Activated CD4-positive, alpha-beta memory T cell treated with anti-CD3 and anti-CD28 coated beads, Interleukin-2, amount 10 ng/mL, durations not matched to agents 7 days and 5 days (primary cell): ENCODE measurements at regions not wholly inside any gene's neighbourhood (a gene's known extent, or its start where the extent isn't known, plus 50 kb on each side); places are given as distances from the start of the nearest gene placed in this dataset.
A peak's percentile ranks its signal among the peaks of the same experiment; 100 is the strongest.

ENCODE experiments used
- CTCF ChIA-PET: fragments of 350-600 bp; sonication (Branson Sonifier 250); formaldehyde crosslinking; loops from one replicate; lab custom pipeline; 2021; ENCODE audit warnings: antibody characterized with exemption, inconsistent platforms; lab: Charles Lee
- POLR2A ChIA-PET: fragments of 350-600 bp; sonication (Branson Sonifier 250); formaldehyde crosslinking; loops from one replicate; lab custom pipeline; 2021; ENCODE audit warnings: antibody characterized with exemption; lab: Charles Lee
- DNase-seq: peaks from one replicate; pipeline ENCODE4 v3.0.0-alpha.2; 2020
- H3K27ac Mint-ChIP-seq: one replicate; pipeline ENCODE4 v1.8.0; 2021; ENCODE audit warnings: mild to moderate bottlenecking, mixed read lengths
- H3K27me3 Mint-ChIP-seq: one replicate; pipeline ENCODE4 v1.8.0; 2021; ENCODE audit warnings: mixed read lengths
- H3K36me3 Mint-ChIP-seq: one replicate; pipeline ENCODE4 v1.8.0; 2021; ENCODE audit warnings: low read depth, mixed read lengths
- H3K4me1 Mint-ChIP-seq: one replicate; pipeline ENCODE4 v1.8.0; 2021; ENCODE audit warnings: mixed read lengths
- H3K4me3 Mint-ChIP-seq: one replicate; pipeline ENCODE4 v1.8.0; 2021; ENCODE audit warnings: mild to moderate bottlenecking, mixed read lengths
- H3K9me3 Mint-ChIP-seq: one replicate; pipeline ENCODE4 v1.8.0; 2021; ENCODE audit warnings: mixed read lengths

GRCh38 chr6:6781873-6782227, 193.3 kb downstream of the LY86 start:
- DNase-seq: no peak
- Mint-ChIP-seq H3K4me3 (no peak overlapping the region), H3K27me3 (peaks cover 32% of the 10 kb centered on the region), H3K9me3 (no peaks in the 10 kb centered on the region), H3K4me1 (peaks cover under 1% of the 10 kb centered on the region), H3K36me3 (no peaks in the 10 kb centered on the region), H3K27ac (no peak overlapping the region)
- ChIA-PET CTCF (no interaction called here), POLR2A (no interaction called here)

DNA sequence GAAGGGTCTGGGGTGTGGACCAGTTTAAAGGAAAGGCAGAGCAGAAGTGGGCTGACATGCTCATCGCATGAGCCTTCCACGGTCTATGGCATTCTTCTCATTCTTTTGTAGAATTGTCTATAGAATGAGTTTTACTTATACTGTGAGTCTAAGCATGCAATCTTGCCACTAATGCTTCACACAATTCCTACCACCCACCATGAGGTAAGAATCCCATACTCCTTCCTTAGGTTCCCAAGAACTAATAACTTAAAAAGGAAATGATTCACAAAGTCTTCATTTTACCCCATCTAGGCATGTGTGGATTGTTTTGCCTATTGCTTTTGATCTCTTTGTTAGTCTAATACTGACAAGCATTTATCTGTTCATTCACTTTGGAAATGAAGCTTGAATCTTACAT, 195.2 kb downstream of the LY86 start:
- H3K4me3 Mint-ChIP-seq: no peak overlapping the region
- peaks cover 24% of the 10 kb centered on the region for H3K27me3 Mint-ChIP-seq
- no peaks in the 10 kb centered on the region for H3K36me3 Mint-ChIP-seq
- no peaks in the 10 kb centered on the region for H3K9me3 Mint-ChIP-seq
- POLR2A ChIA-PET: no interaction called here
- H3K27ac Mint-ChIP-seq: no peak overlapping the region
- CTCF ChIA-PET: no interaction called here
- DNase-seq: no peak
- peaks cover 6% of the 10 kb centered on the region for H3K4me1 Mint-ChIP-seq

- no peak for DNase-seq
- H3K9me3 Mint-ChIP-seq: no peaks in the 10 kb centered on the region
- ChIA-PET POLR2A (no interaction called here), CTCF (no interaction called here)
- peaks cover 19% of the 10 kb centered on the region for H3K27me3 Mint-ChIP-seq
- no peaks in the 10 kb centered on the region for H3K36me3 Mint-ChIP-seq
- no peak overlapping the region for H3K4me3 Mint-ChIP-seq
- no peak overlapping the region for H3K27ac Mint-ChIP-seq
- H3K4me1 Mint-ChIP-seq: peaks cover 6% of the 10 kb centered on the region
Observed at GRCh38 chr6:6784514-6785162, 196.1 kb downstream of the LY86 start.

DNA sequence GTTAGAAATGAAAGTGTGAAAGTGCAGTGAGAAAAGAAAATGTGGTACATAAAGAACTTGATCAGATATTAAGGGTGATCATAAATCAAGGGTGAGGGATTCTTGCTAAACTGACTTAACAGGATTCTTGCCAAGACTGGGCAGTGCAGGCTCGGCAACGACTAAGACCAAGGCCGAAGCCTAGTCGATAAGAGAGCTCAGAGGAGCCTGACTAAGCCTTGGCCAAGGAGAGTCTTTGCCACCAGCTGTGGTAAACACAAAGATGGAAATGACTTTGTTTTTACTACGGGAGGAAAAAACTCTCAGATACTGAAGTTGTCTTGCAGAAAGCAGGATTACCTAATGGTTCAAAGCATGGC, 196.6 kb downstream of the LY86 start:
- Mint-ChIP-seq H3K27ac (no peak overlapping the region), H3K36me3 (no peaks in the 10 kb centered on the region), H3K9me3 (no peaks in the 10 kb centered on the region), H3K4me1 (peaks cover 7% of the 10 kb centered on the region), H3K4me3 (no peak overlapping the region), H3K27me3 (peaks cover 14% of the 10 kb centered on the region)
- POLR2A ChIA-PET: no interaction called here
- CTCF ChIA-PET: no interaction called here
- no peak for DNase-seq

GRCh38 chr6:6788394-6789032, 200.0 kb downstream of the LY86 start:
- no peaks in the 10 kb centered on the region for H3K9me3 Mint-ChIP-seq
- no peak overlapping the region for H3K4me3 Mint-ChIP-seq
- no peaks in the 10 kb centered on the region for H3K36me3 Mint-ChIP-seq
- ChIA-PET POLR2A (no interaction called here), CTCF (interaction anchor here (0.8 to 1.8 kb wide), 7 partner anchors 9 to 463 kb away, joined by 3 to 7 read pairs (median 4); no protein-coding TSS in a partner anchor)
- no peak overlapping the region for H3K27ac Mint-ChIP-seq
- H3K4me1 Mint-ChIP-seq: peaks cover 27% of the 10 kb centered on the region
- peaks cover 3% of the 10 kb centered on the region for H3K27me3 Mint-ChIP-seq
- DNase-seq: peak; percentile 34

DNA sequence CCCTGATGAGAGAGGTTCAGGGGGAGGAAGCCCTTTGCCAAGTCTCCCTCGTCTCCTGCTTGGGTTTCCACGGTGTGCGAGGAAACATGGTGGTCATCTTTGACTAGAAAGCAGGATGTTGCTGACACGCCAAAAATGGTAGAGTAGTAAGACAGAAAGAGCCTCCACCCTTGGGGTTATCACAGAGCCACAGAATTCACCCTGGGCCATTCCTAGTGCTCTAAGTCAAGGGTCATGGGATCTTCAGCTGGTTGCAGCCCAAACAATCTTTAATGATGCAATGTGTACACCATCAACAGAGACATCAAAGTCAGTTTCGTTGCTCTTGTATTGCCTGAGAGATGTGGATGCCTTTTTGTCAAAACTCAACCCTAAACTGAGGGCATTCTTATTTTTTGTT, 201.9 kb downstream of the LY86 start:
- Mint-ChIP-seq H3K9me3 (no peaks in the 10 kb centered on the region), H3K4me1 (peaks cover 41% of the 10 kb centered on the region), H3K27ac (no peak overlapping the region), H3K36me3 (no peaks in the 10 kb centered on the region), H3K4me3 (no peak overlapping the region), H3K27me3 (peaks cover 3% of the 10 kb centered on the region)
- no peak for DNase-seq
- POLR2A ChIA-PET: no interaction called here
- CTCF ChIA-PET: no interaction called here

GRCh38 chr6:6790891-6791290, 202.4 kb downstream of the LY86 start:
- POLR2A ChIA-PET: no interaction called here
- DNase-seq: no peak
- Mint-ChIP-seq H3K36me3 (no peaks in the 10 kb centered on the region), H3K9me3 (no peaks in the 10 kb centered on the region), H3K27ac (no peak overlapping the region), H3K4me1 (peaks cover 46% of the 10 kb centered on the region), H3K4me3 (no peak overlapping the region), H3K27me3 (peaks cover 2% of the 10 kb centered on the region)
- CTCF ChIA-PET: no interaction called here

DNA sequence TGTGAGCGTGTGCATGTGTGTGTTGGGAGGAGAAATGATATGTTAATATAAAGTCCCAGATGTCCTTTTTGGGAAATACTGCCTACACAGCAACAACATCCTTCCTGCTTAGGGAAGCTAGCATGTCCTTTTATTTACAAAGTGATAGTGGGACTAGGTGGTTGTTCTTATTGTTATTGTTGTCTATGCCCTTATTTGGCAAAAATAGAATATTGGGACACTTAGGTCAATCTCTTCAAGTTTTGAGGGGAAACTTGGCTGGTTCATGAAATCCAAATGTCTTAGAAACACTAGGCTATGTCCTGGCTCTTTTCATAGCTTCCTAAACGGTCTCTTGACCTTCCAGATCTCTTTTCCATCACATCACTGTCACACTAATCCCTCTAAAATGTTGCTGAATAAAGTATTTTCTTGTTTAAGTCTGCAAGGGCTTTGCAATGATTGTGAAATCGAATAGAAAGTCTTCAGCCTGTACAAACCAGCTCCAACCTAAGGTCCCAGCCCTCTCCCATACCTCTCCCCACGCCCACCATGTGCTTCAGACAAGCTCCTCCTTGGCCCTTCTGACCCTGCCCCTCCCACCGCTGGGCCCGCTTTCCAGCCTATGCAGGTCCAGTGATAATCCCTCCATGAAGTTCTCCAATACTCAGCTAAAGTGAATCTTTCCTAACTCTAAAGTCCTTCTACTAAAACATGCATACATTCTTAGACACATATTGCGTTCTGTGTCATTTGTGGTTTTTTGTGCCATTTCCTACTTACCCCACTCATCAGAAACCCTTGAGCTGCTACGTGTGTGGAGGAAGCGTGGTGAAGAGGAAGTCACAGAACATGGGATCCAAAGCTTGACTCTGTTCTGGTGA, 205.1 kb downstream of the LY86 start:
- DNase-seq: no peak
- CTCF ChIA-PET: interaction anchor here (0.6 to 1.3 kb wide), 2 partner anchors 444 to 450 kb away, joined by 3 read pairs; no protein-coding TSS in a partner anchor
- H3K9me3 Mint-ChIP-seq: no peaks in the 10 kb centered on the region
- H3K27me3 Mint-ChIP-seq: no peaks in the 10 kb centered on the region
- peak overlapping the region; percentile 67 for H3K27ac Mint-ChIP-seq
- peaks cover 58% of the 10 kb centered on the region for H3K4me1 Mint-ChIP-seq
- H3K36me3 Mint-ChIP-seq: no peaks in the 10 kb centered on the region
- POLR2A ChIA-PET: interaction anchor here (0.9 to 1.7 kb wide), 4 partner anchors 10 to 345 kb away, joined by 3 to 4 read pairs (median 3); no protein-coding TSS in a partner anchor
- no peak overlapping the region for H3K4me3 Mint-ChIP-seq

DNA sequence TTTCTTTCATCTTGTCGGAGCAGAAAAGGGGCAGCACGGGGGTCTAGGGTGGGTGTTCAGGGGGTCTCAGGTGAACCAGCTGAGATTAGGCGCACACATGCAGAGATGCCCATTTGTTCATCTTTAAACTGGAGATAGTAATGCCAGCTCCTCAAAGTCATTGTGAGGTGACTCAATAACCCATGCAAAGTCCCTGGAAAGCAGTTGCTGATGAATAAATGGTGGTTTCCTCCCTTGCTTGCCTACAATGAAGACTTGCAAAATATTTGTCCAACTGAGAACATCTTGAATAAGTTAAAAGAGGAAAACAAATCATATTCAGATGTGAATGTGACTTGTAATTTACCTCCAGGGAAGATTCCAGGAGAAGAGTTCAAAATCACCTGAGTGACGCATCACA, 206.9 kb downstream of the LY86 start:
- POLR2A ChIA-PET: no interaction called here
- H3K4me3 Mint-ChIP-seq: no peak overlapping the region
- no peaks in the 10 kb centered on the region for H3K9me3 Mint-ChIP-seq
- no peaks in the 10 kb centered on the region for H3K36me3 Mint-ChIP-seq
- no peak for DNase-seq
- H3K27me3 Mint-ChIP-seq: no peaks in the 10 kb centered on the region
- H3K27ac Mint-ChIP-seq: no peak overlapping the region
- CTCF ChIA-PET: no interaction called here
- peaks cover 71% of the 10 kb centered on the region for H3K4me1 Mint-ChIP-seq

GRCh38 chr6:6796818-6797217, 208.3 kb downstream of the LY86 start:
- DNase-seq: no peak
- CTCF ChIA-PET: interaction anchor here (2.1 kb wide), 1 partner anchor 8 kb away, joined by 6 read pairs; no protein-coding TSS in a partner anchor
- H3K27me3 Mint-ChIP-seq: no peaks in the 10 kb centered on the region

DNA sequence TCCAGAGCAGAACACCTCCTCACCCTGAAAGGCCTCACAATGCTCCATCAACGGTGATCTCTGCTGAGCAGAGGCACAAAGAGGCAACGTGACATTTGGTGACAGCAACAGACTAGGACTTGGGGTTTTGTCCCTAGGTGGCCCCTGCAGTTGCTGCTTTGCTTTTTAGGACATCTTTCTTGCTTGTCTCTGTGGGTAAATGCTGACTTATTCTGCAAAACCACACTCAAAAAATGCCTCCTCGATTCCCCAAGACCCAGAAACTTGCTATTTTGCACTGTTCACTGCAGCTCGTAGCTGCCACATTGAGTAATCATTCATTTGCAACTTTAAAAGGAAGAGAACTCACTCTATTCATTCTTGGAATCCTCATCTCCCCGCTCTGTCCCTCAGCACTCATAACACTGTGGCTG, 209.9 kb downstream of the LY86 start:
- H3K36me3 Mint-ChIP-seq: no peaks in the 10 kb centered on the region
- no peaks in the 10 kb centered on the region for H3K27me3 Mint-ChIP-seq
- H3K4me3 Mint-ChIP-seq: peak overlapping the region; percentile 5
- ChIA-PET CTCF (interaction anchor here (1.0 to 2.1 kb wide), 2 partner anchors 9 to 80 kb away, joined by 3 to 6 read pairs; no protein-coding TSS in a partner anchor), POLR2A (interaction anchor here (1.2 kb wide), 1 partner anchor 12 kb away, joined by 3 read pairs; no protein-coding TSS in a partner anchor)
- DNase-seq: peak; percentile 49
- peak overlapping the region; percentile 77 for H3K27ac Mint-ChIP-seq
- no peaks in the 10 kb centered on the region for H3K9me3 Mint-ChIP-seq
- peaks cover 68% of the 10 kb centered on the region for H3K4me1 Mint-ChIP-seq

More at GRCh38 chr6:6796818-6797217, 208.3 kb downstream of the LY86 start:
- Mint-ChIP-seq H3K4me3 (no peak overlapping the region), H3K36me3 (no peaks in the 10 kb centered on the region), H3K9me3 (no peaks in the 10 kb centered on the region), H3K4me1 (peaks cover 72% of the 10 kb centered on the region), H3K27ac (no peak overlapping the region)
- POLR2A ChIA-PET: no interaction called here

GRCh38 chr6:6801005-6801335, 212.4 kb downstream of the LY86 start:
- CTCF ChIA-PET: interaction anchor here (1.7 kb wide), 1 partner anchor 13 kb away, joined by 4 read pairs; no protein-coding TSS in a partner anchor
- Mint-ChIP-seq H3K27me3 (no peaks in the 10 kb centered on the region), H3K9me3 (no peaks in the 10 kb centered on the region), H3K27ac (no peak overlapping the region), H3K4me1 (peaks cover 56% of the 10 kb centered on the region), H3K4me3 (no peak overlapping the region), H3K36me3 (no peaks in the 10 kb centered on the region)
- POLR2A ChIA-PET: no interaction called here
- no peak for DNase-seq

- no peaks in the 10 kb centered on the region for H3K36me3 Mint-ChIP-seq
- ChIA-PET CTCF (no interaction called here), POLR2A (no interaction called here)
- H3K27me3 Mint-ChIP-seq: no peaks in the 10 kb centered on the region
- peaks cover 56% of the 10 kb centered on the region for H3K4me1 Mint-ChIP-seq
- no peak overlapping the region for H3K27ac Mint-ChIP-seq
- H3K9me3 Mint-ChIP-seq: no peaks in the 10 kb centered on the region
- DNase-seq: no peak
- no peak overlapping the region for H3K4me3 Mint-ChIP-seq
Observed at GRCh38 chr6:6801635-6802218, 213.2 kb downstream of the LY86 start.
